ENCODE measurements at regions not wholly inside any gene's neighbourhood (a gene's known extent, or its start where the extent isn't known, plus 50 kb on each side); places are given as distances from the start of the nearest gene placed in this dataset.

- TF ChIP-seq MAX (IDR thresholded peaks at IDR 0.05; ENCODE audit: low read depth, low read length) (no peak), POLR2A (IDR thresholded peaks at IDR 0.05; ENCODE audit: extremely low read depth, insufficient read length) (no peak), CTCF (IDR thresholded peaks at IDR 0.05; ENCODE audit: low read depth, low read length) (no peak), MYC (IDR thresholded peaks at IDR 0.05; ENCODE audit: low read depth, low read length) (no peak)
These were observed 76.7 kb upstream of the SALL3 start for GRCh38 chr18:78902795-78903435.

GRCh38 chr18:78903436-78904178 is 76.0 kb upstream of the SALL3 start:
- no peak for DNase-seq (ENCODE audit: low read depth)

More at GRCh38 chr18:78902795-78903435, 76.7 kb upstream of the SALL3 start:
- no peak overlapping the region for H3K4me3 ChIP-seq (ENCODE audit: low read depth, low read length)
- no peak for DNase-seq (ENCODE audit: low read depth)

GRCh38 chr18:78904179-78904531 is 75.5 kb upstream of the SALL3 start:
- no peak for DNase-seq (ENCODE audit: low read depth)
- no peak overlapping the region for H3K4me3 ChIP-seq (ENCODE audit: low read depth, low read length)
- TF ChIP-seq MYC (IDR thresholded peaks at IDR 0.05; ENCODE audit: low read depth, low read length) (no peak), POLR2A (IDR thresholded peaks at IDR 0.05; ENCODE audit: extremely low read depth, insufficient read length) (no peak), CTCF (IDR thresholded peaks at IDR 0.05; ENCODE audit: low read depth, low read length) (no peak)

More at GRCh38 chr18:78903436-78904178, 76.0 kb upstream of the SALL3 start:
- H3K4me3 ChIP-seq (ENCODE audit: low read depth, low read length): no peak overlapping the region
- TF ChIP-seq MYC (IDR thresholded peaks at IDR 0.05; ENCODE audit: low read depth, low read length) (no peak), POLR2A (IDR thresholded peaks at IDR 0.05; ENCODE audit: extremely low read depth, insufficient read length) (no peak), CTCF (IDR thresholded peaks at IDR 0.05; ENCODE audit: low read depth, low read length) (no peak)

GRCh38 chr18:78905334-78905733 is 74.3 kb upstream of the SALL3 start:
- H3K4me3 ChIP-seq (ENCODE audit: low read depth, low read length): no peak overlapping the region
- DNase-seq (ENCODE audit: low read depth): no peak
- TF ChIP-seq MAX (IDR thresholded peaks at IDR 0.05; ENCODE audit: low read depth, low read length): no peak
- TF ChIP-seq POLR2A (IDR thresholded peaks at IDR 0.05; ENCODE audit: extremely low read depth, insufficient read length): no peak
- TF ChIP-seq CTCF (IDR thresholded peaks at IDR 0.05; ENCODE audit: low read depth, low read length): no peak

- DNase-seq (ENCODE audit: low read depth): no peak
- H3K4me3 ChIP-seq (ENCODE audit: low read depth, low read length): no peak overlapping the region
- no peak for TF ChIP-seq CTCF (IDR thresholded peaks at IDR 0.05; ENCODE audit: low read depth, low read length)
- no peak for TF ChIP-seq MYC (IDR thresholded peaks at IDR 0.05; ENCODE audit: low read depth, low read length)
- TF ChIP-seq POLR2A (IDR thresholded peaks at IDR 0.05; ENCODE audit: extremely low read depth, insufficient read length): no peak
- no peak for TF ChIP-seq MAX (IDR thresholded peaks at IDR 0.05; ENCODE audit: low read depth, low read length)
These were observed 73.6 kb upstream of the SALL3 start for GRCh38 chr18:78906066-78906465.
